GM21619 (cell line): ENCODE measurements at regions not wholly inside any gene's neighbourhood (a gene's known extent, or its start where the extent isn't known, plus 50 kb on each side); places are given as distances from the start of the nearest gene placed in this dataset.
"Not testable (repeated sequence)": the region's sequence is repeated elsewhere in the genome, so short reads cannot be mapped to it uniquely, and the experiment has no call there.

Experiments used
- ATAC-seq: cut with Tn5 transposase; IDR thresholded peaks from one replicate; pipeline ENCODE4 v1.9.1; 2021; ENCODE audit not compliant: unreplicated experiment

DNA sequence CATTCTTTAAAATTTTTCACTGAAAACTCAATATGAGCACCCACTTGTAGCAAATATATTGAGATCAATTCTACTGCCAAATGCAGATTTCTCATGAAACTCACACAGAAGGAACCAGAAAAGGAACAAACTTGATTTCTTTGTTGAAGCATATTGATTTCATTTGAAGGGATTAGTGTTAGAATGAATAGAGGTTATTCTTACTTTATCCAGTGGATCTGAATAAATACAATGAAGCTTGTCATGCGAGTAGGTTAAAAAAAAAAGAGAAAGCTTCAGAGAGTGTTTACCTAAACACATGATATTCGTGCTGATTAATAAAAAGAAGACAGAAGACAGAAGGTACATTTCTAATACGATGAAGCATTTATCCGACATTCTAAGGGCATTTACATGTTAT is 226.7 kb upstream of the ZSWIM2 start:
- no peak for ATAC-seq

DNA sequence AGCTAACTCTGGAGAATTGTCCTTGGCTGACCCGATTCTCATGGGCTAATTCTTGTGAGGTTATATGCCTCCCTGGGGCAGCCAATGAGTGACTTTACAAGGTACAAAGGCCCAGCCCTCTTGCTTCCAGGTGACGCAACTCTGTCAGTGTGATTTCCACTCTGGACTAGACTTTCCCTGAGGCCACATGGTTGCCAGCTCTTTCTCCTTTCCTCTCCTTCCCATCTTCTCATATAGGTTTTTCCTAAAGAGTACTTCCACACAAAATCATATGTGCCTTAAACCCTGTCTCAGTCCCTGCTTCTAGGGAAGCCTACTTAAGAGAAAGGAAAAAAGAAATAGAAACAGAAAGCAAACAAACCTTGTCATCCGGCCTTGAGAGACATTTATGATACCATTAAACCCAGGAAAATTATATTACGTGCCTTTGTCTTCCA is 226.2 kb upstream of the ZSWIM2 start:
- ATAC-seq, result no peak

- no peak for ATAC-seq
Measured at GRCh38 chr2:187058198-187058597, 209.2 kb upstream of the ZSWIM2 start.

- no peak for ATAC-seq
Measured at GRCh38 chr2:187057466-187057865, 208.5 kb upstream of the ZSWIM2 start.

- ATAC-seq, result no peak
Measured at GRCh38 chr2:187056416-187057334, 207.7 kb upstream of the ZSWIM2 start.

GRCh38 chr2:187055463-187055862 is 206.5 kb upstream of the ZSWIM2 start:
- no peak for ATAC-seq

DNA sequence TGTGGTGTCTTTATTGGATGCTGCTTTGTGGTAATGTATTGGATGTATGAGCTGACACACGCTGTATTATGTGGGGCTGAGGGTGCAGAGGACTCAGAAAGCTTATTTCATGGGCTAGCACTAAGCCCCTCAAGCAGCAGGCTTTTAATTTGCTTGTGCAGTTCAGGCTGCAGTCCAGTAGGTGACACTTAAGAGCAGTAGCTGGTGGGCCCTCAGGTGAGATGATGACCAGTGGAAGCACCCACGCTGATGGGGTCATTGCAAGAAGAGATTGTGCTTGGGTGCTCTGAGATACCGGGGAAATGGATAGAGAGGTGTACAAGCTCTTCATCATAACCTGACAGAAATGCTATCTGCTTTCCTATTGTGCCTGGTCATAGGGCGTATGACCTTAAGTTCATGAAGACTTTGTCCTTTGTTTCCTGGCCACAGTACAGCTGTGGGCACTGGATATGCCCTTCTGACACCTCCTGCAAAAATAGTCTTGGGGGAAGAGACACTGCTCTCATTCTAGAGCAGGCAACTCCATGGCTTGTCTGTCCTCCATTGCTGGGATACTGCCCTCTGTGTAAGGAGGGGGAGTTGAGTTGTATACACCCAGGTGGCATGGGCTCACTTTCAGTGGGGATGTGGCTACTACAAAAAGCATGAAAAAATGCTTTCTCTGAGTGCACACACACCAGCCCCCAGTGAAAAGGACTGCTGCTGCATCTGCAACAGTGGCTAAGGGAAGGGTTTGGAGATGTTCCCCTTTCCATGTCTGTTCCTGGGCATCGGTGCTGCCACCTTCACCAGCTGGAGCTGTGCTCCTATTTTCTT is 205.7 kb upstream of the ZSWIM2 start:
- ATAC-seq, result no peak

DNA sequence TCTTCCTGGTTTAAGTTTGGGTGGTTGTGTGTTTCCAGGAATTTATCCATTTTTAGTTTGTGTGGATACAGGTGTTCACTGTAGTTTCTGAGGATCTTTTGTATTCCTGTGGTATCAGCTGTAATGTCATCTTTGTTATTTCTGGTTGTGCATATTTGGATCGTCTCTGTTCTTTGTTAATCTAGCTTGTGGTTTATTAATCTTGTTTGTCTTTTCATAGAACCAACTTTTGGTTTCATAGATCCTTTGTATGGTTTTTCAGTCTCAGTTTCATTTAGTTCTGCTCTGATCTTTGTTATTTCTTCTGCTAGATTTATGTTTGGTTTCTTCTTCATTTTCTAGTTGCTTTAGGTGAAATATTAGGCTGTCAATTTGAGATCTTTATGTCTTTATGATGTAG is 202.4 kb upstream of the ZSWIM2 start:
- peak; percentile 94 for ATAC-seq

GRCh38 chr2:187050409-187050998 is 201.5 kb upstream of the ZSWIM2 start:
- ATAC-seq, result no peak

- no peak for ATAC-seq
Measured at GRCh38 chr2:187037310-187037709, 188.3 kb upstream of the ZSWIM2 start.

- ATAC-seq, result no peak
Measured at GRCh38 chr2:187034434-187034833, 185.5 kb upstream of the ZSWIM2 start.

- ATAC-seq, result no peak
Measured at GRCh38 chr2:187024739-187025138, 175.8 kb upstream of the ZSWIM2 start.

GRCh38 chr2:187023996-187024395 is 175.0 kb upstream of the ZSWIM2 start:
- ATAC-seq, result not testable (repeated sequence)

- no peak for ATAC-seq
Measured at GRCh38 chr2:187017438-187017837, 168.5 kb upstream of the ZSWIM2 start.

- no peak for ATAC-seq
Measured at GRCh38 chr2:187013058-187013457, 164.1 kb upstream of the ZSWIM2 start.

- no peak for ATAC-seq
Measured at GRCh38 chr2:187011206-187011832, 162.3 kb upstream of the ZSWIM2 start.

DNA sequence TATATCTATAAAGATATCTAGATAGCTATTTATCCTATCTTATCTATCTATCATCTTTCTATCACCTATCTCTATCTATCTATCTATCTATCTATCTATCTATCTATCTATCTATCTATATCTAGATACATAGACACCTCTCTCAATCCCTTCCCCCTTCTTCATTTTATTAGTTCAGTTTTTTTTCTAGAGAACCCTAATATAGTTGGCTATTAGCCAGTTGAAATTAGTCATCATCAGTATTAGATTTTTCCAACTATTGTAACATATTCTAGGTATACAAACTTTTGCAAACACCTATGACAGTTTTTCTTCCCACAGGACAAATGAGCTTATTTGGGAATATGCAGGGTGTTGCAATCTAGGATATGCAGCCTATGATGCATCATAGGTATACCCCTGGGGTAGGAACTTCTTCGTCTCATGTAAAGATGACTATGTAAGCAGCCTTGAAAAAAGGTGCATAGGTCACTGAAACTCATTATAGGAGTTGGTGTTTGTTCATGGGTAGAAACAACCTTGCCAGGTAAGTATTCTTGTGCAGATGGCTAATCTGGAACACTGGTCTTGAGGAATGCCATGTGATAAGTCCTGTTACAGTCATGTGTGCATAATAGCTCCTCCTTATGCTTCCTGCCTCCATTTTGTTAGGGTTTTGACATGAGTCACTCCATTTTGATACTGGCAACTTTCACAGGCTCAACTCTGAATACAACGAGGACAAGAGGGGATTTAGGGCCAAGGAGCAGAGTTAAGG is 160.7 kb upstream of the ZSWIM2 start:
- ATAC-seq, result no peak

DNA sequence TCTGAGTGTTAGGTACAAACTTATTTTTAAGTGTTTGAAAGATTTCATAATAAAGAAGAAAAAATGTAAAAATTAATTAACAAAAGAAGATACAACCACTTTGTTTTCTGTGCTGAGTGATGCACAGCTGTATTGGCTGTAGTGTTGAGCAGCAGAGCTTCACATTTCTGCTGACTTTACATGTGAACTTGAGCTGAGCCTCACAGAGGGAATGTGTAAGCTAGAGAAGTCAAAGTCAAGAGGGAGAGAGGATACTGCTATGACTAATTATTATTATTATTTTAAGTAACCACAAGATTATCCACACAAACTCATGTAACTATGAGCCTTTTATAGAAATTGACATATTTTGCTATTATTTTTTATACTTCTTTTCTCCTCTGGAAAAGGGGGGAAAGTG is 159.1 kb upstream of the ZSWIM2 start:
- no peak for ATAC-seq

GRCh38 chr2:187003611-187004010 is 154.6 kb upstream of the ZSWIM2 start:
- ATAC-seq, result no peak

GRCh38 chr2:187003038-187003554 is 154.1 kb upstream of the ZSWIM2 start:
- no peak for ATAC-seq
